ENCODE measurements at regions not wholly inside any gene's neighbourhood (a gene's known extent, or its start where the extent isn't known, plus 50 kb on each side); places are given as distances from the start of the nearest gene placed in this dataset.
A peak's percentile ranks its signal among the peaks of the same experiment; 100 is the strongest.

GRCh38 chr11:47912843-47913437 is 64.8 kb upstream of the NUP160 start:
- no peak overlapping the region for H3K27ac ChIP-seq
- WGBS, 10 experiments, result 18 to 93% (median 60%) methylated on average over 2 to 6 of the region's 6 CpGs
- in situ Hi-C loops (cut with MboI; ENCODE audit: low pct_unique_long_range_greater_than_20kb in 2 of 9, low sequenced_read_pairs in 9 of 9, unreplicated experiment in 9 of 9), result no loop called here
- peaks cover 12 to 13% of the 10 kb centered on the region in 2 donors for H3K4me1 ChIP-seq (replicated peaks in 1 of 2)
- no peak overlapping the region for H3K4me3 ChIP-seq
- ATAC-seq (replicated peaks in 6 of 8), result no peak

DNA sequence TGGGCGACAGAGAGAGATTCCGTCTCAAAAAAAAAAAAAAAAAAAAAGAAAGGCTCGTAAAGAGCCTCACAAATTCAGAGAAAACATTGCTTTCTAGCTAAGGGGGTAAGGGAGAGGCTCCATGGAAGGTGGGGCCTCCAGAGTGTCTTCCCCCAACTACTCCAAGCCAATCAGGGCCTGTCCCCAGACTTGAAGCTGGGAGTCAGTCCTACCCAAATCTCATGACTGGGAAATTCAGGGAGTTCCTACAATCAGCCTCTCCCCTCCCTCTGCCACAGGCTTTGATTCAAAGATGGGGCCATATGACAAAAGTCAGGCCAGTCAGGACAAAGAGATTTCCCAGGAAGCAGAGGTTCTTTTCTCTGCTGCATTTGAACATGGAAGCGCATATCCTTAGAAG is 63.0 kb upstream of the NUP160 start:
- 60 to 100% (median 100%) methylated on average over 1 of the region's 4 CpGs; no CpG with 5 or more reads in 4 of the 10 experiments for WGBS, 10 experiments
- in situ Hi-C loops (cut with MboI; ENCODE audit: low pct_unique_long_range_greater_than_20kb in 2 of 9, low sequenced_read_pairs in 9 of 9, unreplicated experiment in 9 of 9), result no loop called here
- Histone ChIP-seq H3K27ac (no peak overlapping the region), H3K4me1 (replicated peaks in 1 of 2) (peaks cover 12 to 13% of the 10 kb centered on the region in 2 donors), H3K4me3 (no peak overlapping the region)
- peak in 1 of 8 experiments; percentile 45 for ATAC-seq (replicated peaks in 6 of 8)

GRCh38 chr11:47908198-47908597 is 60.0 kb upstream of the NUP160 start:
- in situ Hi-C loops (cut with MboI; ENCODE audit: low pct_unique_long_range_greater_than_20kb in 2 of 9, low sequenced_read_pairs in 9 of 9, unreplicated experiment in 9 of 9), result no loop called here

GRCh38 chr11:47907499-47907898 is 59.3 kb upstream of the NUP160 start:
- no peak for ATAC-seq (replicated peaks in 6 of 8)
- WGBS, 10 experiments, result 45 to 100% (median 75%) methylated on average over 1 to 5 of the region's 5 CpGs; no CpG with 5 or more reads in 2 of the 10 experiments
- H3K27ac ChIP-seq, result no peak overlapping the region
- H3K4me1 ChIP-seq (replicated peaks in 1 of 2), result no peaks in the 10 kb centered on the region
- in situ Hi-C loops (cut with MboI; ENCODE audit: low pct_unique_long_range_greater_than_20kb in 2 of 9, low sequenced_read_pairs in 9 of 9, unreplicated experiment in 9 of 9), result no loop called here
- no peak overlapping the region for H3K4me3 ChIP-seq

More at GRCh38 chr11:47908198-47908597, 60.0 kb upstream of the NUP160 start:
- no peak for ATAC-seq (replicated peaks in 6 of 8)
- WGBS, 10 experiments, result 33 to 100% (median 80%) methylated on average over 1 to 5 of the region's 5 CpGs; no CpG with 5 or more reads in 1 of the 10 experiments
- Histone ChIP-seq H3K4me3 (no peak overlapping the region), H3K27ac (no peak overlapping the region), H3K4me1 (replicated peaks in 1 of 2) (no peaks in the 10 kb centered on the region)

DNA sequence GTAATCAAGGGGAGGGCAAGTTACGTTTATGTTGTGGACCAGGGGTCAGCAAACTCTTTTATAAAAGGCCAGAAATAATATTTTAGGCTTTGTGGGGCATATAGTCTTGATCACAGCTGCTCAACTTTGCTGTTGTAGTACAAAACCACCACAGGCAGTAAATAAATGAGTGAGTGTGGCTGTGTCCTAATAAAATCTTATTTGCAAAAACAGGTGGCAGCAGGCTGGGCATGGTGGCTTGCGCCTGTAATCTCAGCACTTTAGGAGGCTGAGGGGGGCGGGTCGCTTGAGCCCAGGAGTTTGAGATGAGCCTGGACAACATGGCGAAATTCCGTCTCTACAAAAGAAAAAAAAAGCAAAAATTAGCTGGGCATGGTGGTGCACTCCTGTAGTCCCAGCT is 57.9 kb upstream of the NUP160 start:
- ATAC-seq (replicated peaks in 6 of 8), result no peak
- no peaks in the 10 kb centered on the region for H3K4me1 ChIP-seq (replicated peaks in 1 of 2)
- H3K4me3 ChIP-seq, result no peak overlapping the region
- no peak overlapping the region for H3K27ac ChIP-seq
- in situ Hi-C loops (cut with MboI; ENCODE audit: low pct_unique_long_range_greater_than_20kb in 2 of 9, low sequenced_read_pairs in 9 of 9, unreplicated experiment in 9 of 9), result no loop called here
- whole genome bisulfite sequencing, 10 experiments, result 20 to 92% (median 75%) methylated on average over 1 to 6 of the region's 6 CpGs

GRCh38 chr11:47905358-47906059 is 57.4 kb upstream of the NUP160 start:
- Histone ChIP-seq H3K4me1 (replicated peaks in 1 of 2) (no peaks in the 10 kb centered on the region), H3K4me3 (no peak overlapping the region), H3K27ac (no peak overlapping the region)
- no peak for ATAC-seq (replicated peaks in 6 of 8)
- in situ Hi-C loops (cut with MboI; ENCODE audit: low pct_unique_long_range_greater_than_20kb in 2 of 9, low sequenced_read_pairs in 9 of 9, unreplicated experiment in 9 of 9), result no loop called here
- 40 to 100% (median 90%) methylated on average over 2 to 16 of the region's 22 CpGs; no CpG with 5 or more reads in 1 of the 10 experiments for WGBS, 10 experiments

DNA sequence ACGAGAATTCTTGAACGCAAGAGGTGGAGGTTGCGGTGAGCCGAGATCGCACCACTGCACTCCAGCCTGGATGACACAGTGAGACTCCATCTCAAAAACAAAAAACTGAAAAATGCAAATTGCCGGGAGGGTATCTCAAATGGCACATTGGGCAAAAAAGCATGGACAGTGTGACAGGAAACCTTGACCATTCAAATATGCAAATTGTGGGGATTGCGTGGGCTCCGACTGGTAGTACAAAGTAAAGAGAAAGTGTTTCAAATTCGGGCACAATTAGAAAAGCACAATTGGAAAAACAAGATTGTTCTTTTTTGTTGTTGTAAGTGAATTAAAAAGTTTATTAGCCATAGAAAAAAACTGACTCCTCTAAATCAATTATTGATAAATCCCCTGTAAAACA is 56.7 kb upstream of the NUP160 start:
- Histone ChIP-seq H3K4me1 (replicated peaks in 1 of 2) (no peaks in the 10 kb centered on the region), H3K4me3 (no peak overlapping the region), H3K27ac (no peak overlapping the region)
- 50 to 95% (median 85%) methylated on average over 2 to 9 of the region's 9 CpGs; no CpG with 5 or more reads in 1 of the 10 experiments for WGBS, 10 experiments
- no peak for ATAC-seq (replicated peaks in 6 of 8)
- in situ Hi-C loops (cut with MboI; ENCODE audit: low pct_unique_long_range_greater_than_20kb in 2 of 9, low sequenced_read_pairs in 9 of 9, unreplicated experiment in 9 of 9), result no loop called here

GRCh38 chr11:47904048-47904447 is 55.9 kb upstream of the NUP160 start:
- no peak for ATAC-seq (replicated peaks in 6 of 8)
- no peaks in the 10 kb centered on the region for H3K4me1 ChIP-seq (replicated peaks in 1 of 2)
- H3K27ac ChIP-seq, result no peak overlapping the region
- in situ Hi-C loops (cut with MboI; ENCODE audit: low pct_unique_long_range_greater_than_20kb in 2 of 9, low sequenced_read_pairs in 9 of 9, unreplicated experiment in 9 of 9), result no loop called here
- whole genome bisulfite sequencing, 10 experiments, result 43 to 100% (median 83%) methylated on average over 1 to 3 of the region's 3 CpGs; no CpG with 5 or more reads in 3 of the 10 experiments
- no peak overlapping the region for H3K4me3 ChIP-seq

DNA sequence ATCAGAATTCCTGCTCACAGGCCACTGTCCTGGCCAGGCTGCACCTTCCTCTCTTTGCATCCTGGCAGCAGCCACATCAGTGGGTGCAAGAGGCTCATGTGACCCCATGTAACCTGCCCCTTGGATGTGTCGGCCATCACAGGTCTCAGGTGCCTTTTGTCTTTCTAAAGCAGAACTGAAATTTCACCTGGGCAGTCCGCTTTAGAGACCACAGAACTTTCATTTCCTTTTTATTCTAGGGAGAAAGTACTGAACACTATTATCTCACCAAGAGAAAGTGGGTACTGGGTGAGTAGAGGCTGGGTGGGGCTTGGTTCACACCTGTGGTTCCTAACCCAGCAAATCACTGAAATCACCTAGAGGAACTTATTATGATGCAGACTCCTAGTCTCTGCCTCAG is 51.7 kb upstream of the NUP160 start:
- H3K4me3 ChIP-seq, result no peak overlapping the region
- no peaks in the 10 kb centered on the region for H3K4me1 ChIP-seq (replicated peaks in 1 of 2)
- 20 to 89% (median 64%) methylated on average over 1 to 2 of the region's 2 CpGs; no CpG with 5 or more reads in 4 of the 10 experiments for WGBS, 10 experiments
- ATAC-seq (replicated peaks in 6 of 8), result no peak
- H3K27ac ChIP-seq, result no peak overlapping the region
- in situ Hi-C loops (cut with MboI; ENCODE audit: low pct_unique_long_range_greater_than_20kb in 2 of 9, low sequenced_read_pairs in 9 of 9, unreplicated experiment in 9 of 9), result no loop called here
